Mucosa of stomach (tissue), 1 donor: ENCODE measurements at regions not wholly inside any gene's neighbourhood (a gene's known extent, or its start where the extent isn't known, plus 50 kb on each side); places are given as distances from the start of the nearest gene placed in this dataset.
"Not testable (repeated sequence)": the region's sequence is repeated elsewhere in the genome, so short reads cannot be mapped to it uniquely, and the experiment has no call there.

Experiments
- H3K27me3 ChIP-seq: one replicate; pipeline ENCODE4 v1.7.0; 2013; ENCODE audit warnings: mild to moderate bottlenecking, low read length; ENCODE audit not compliant: control insufficient read depth, insufficient read depth
- H3K36me3 ChIP-seq: one replicate; pipeline ENCODE4 v1.7.0; 2013; ENCODE audit warnings: low read length; ENCODE audit not compliant: control insufficient read depth, insufficient read depth
- H3K4me1 ChIP-seq: one replicate; pipeline ENCODE4 v1.7.0; 2013; ENCODE audit warnings: mild to moderate bottlenecking, low read length; ENCODE audit not compliant: control insufficient read depth, insufficient read depth
- H3K4me3 ChIP-seq: one replicate; pipeline ENCODE4 v1.7.0; 2013; ENCODE audit warnings: low read length
- H3K9ac ChIP-seq: one replicate; pipeline ENCODE4 v1.7.0; 2013; ENCODE audit warnings: mild to moderate bottlenecking, low read length, moderate library complexity
- H3K9me3 ChIP-seq: one replicate; pipeline ENCODE4 v1.7.0; 2013; ENCODE audit warnings: mild to moderate bottlenecking, low read length, moderate library complexity; ENCODE audit not compliant: control insufficient read depth
- donor health status: Pancreatic carcinoma.

- H3K36me3 ChIP-seq: no peaks in the 10 kb centered on the region
- H3K9me3 ChIP-seq: no peaks in the 10 kb centered on the region
- H3K4me1 ChIP-seq: no peaks in the 10 kb centered on the region
- no peak overlapping the region for H3K9ac ChIP-seq
- no peaks in the 10 kb centered on the region for H3K27me3 ChIP-seq
- no peak overlapping the region for H3K4me3 ChIP-seq
These were observed 324.8 kb upstream of the GLI3 start for GRCh38 chr7:42561797-42562196.

GRCh38 chr7:42560866-42561265 lies 323.9 kb upstream of the GLI3 start:
- Histone ChIP-seq H3K9me3 (no peaks in the 10 kb centered on the region), H3K9ac (no peak overlapping the region), H3K36me3 (no peaks in the 10 kb centered on the region), H3K4me3 (no peak overlapping the region), H3K27me3 (no peaks in the 10 kb centered on the region), H3K4me1 (no peaks in the 10 kb centered on the region)

- not testable (repeated sequence) for H3K9me3 ChIP-seq, H3K4me1 ChIP-seq, H3K4me3 ChIP-seq, H3K9ac ChIP-seq, H3K36me3 ChIP-seq, H3K27me3 ChIP-seq
These were observed 317.9 kb upstream of the GLI3 start for GRCh38 chr7:42554932-42555331.

GRCh38 chr7:42552227-42552626 lies 315.2 kb upstream of the GLI3 start:
- Histone ChIP-seq H3K9me3 (no peaks in the 10 kb centered on the region), H3K27me3 (no peaks in the 10 kb centered on the region), H3K9ac (no peak overlapping the region), H3K36me3 (no peaks in the 10 kb centered on the region), H3K4me3 (no peak overlapping the region), H3K4me1 (no peaks in the 10 kb centered on the region)

- no peak overlapping the region for H3K9ac ChIP-seq
- no peaks in the 10 kb centered on the region for H3K9me3 ChIP-seq
- no peaks in the 10 kb centered on the region for H3K36me3 ChIP-seq
- H3K27me3 ChIP-seq: no peaks in the 10 kb centered on the region
- H3K4me1 ChIP-seq: no peaks in the 10 kb centered on the region
- no peak overlapping the region for H3K4me3 ChIP-seq
These were observed 313.9 kb upstream of the GLI3 start for GRCh38 chr7:42550706-42551470.

GRCh38 chr7:42549866-42550485 lies 313.0 kb upstream of the GLI3 start:
- H3K4me3 ChIP-seq: no peak overlapping the region
- H3K9ac ChIP-seq: no peak overlapping the region
- no peaks in the 10 kb centered on the region for H3K27me3 ChIP-seq
- no peaks in the 10 kb centered on the region for H3K9me3 ChIP-seq
- no peaks in the 10 kb centered on the region for H3K4me1 ChIP-seq
- no peaks in the 10 kb centered on the region for H3K36me3 ChIP-seq

- Histone ChIP-seq H3K9me3 (no peaks in the 10 kb centered on the region), H3K27me3 (no peaks in the 10 kb centered on the region), H3K9ac (no peak overlapping the region), H3K4me1 (no peaks in the 10 kb centered on the region), H3K36me3 (no peaks in the 10 kb centered on the region), H3K4me3 (no peak overlapping the region)
These were observed 312.0 kb upstream of the GLI3 start for GRCh38 chr7:42548816-42549611.

- Histone ChIP-seq H3K36me3 (no peaks in the 10 kb centered on the region), H3K27me3 (no peaks in the 10 kb centered on the region), H3K4me3 (no peak overlapping the region), H3K9me3 (no peaks in the 10 kb centered on the region), H3K4me1 (no peaks in the 10 kb centered on the region), H3K9ac (no peak overlapping the region)
These were observed 308.2 kb upstream of the GLI3 start for GRCh38 chr7:42545049-42545724.

- Histone ChIP-seq H3K36me3 (no peaks in the 10 kb centered on the region), H3K4me1 (no peaks in the 10 kb centered on the region), H3K4me3 (no peak overlapping the region), H3K27me3 (no peaks in the 10 kb centered on the region), H3K9ac (no peak overlapping the region), H3K9me3 (no peaks in the 10 kb centered on the region)
These were observed 306.9 kb upstream of the GLI3 start for GRCh38 chr7:42543953-42544352.

GRCh38 chr7:42542446-42542845 lies 305.4 kb upstream of the GLI3 start:
- not testable (repeated sequence) for H3K9ac ChIP-seq, H3K4me1 ChIP-seq, H3K27me3 ChIP-seq, H3K36me3 ChIP-seq, H3K9me3 ChIP-seq, H3K4me3 ChIP-seq

GRCh38 chr7:42534441-42534840 lies 297.4 kb upstream of the GLI3 start:
- Histone ChIP-seq H3K4me3 (no peak overlapping the region), H3K36me3 (no peaks in the 10 kb centered on the region), H3K27me3 (no peaks in the 10 kb centered on the region), H3K9me3 (no peaks in the 10 kb centered on the region), H3K4me1 (no peaks in the 10 kb centered on the region), H3K9ac (no peak overlapping the region)

- H3K4me3 ChIP-seq: no peak overlapping the region
- H3K9ac ChIP-seq: no peak overlapping the region
These were observed 290.0 kb upstream of the GLI3 start for GRCh38 chr7:42527004-42527403.

More at GRCh38 chr7:42527004-42527403, 290.0 kb upstream of the GLI3 start:
- Histone ChIP-seq H3K27me3 (no peaks in the 10 kb centered on the region), H3K36me3 (no peaks in the 10 kb centered on the region), H3K9me3 (no peaks in the 10 kb centered on the region), H3K4me1 (no peaks in the 10 kb centered on the region)
